Right lobe of liver (tissue), 4 donors: ENCODE measurements at regions not wholly inside any gene's neighbourhood (a gene's known extent, or its start where the extent isn't known, plus 50 kb on each side); places are given as distances from the start of the nearest gene placed in this dataset.
A peak's percentile ranks its signal among the peaks of the same experiment; 100 is the strongest.

ENCODE experiments used
- POLR2A ChIP-seq: fragments of 450-650 bp; IDR thresholded peaks from one replicate; pipeline ENCODE4 v1.6.1; 2017; ENCODE audit warnings: antibody characterized with exemption, mild to moderate bottlenecking
- TF ChIP-seq, protein P1 (sequence below), 4 donors: fragments of 200-600 bp in 3 of 4; fragments of 450-650 bp in 1 of 4; IDR thresholded peaks; one replicate each; pipeline versions ENCODE4 v1.5.1 to v1.8.0; 2016 to 2022; ENCODE audit warnings: antibody characterized with exemption in 4 of 4, mild to moderate bottlenecking in 2 of 4
- donor health status: DM: no; HTN: no; CAD: no.
- donor health status: DM: no; HTN: no; CAD: no.
- donor health status: DM: no; HTN: yes; CAD: no.

DNA sequence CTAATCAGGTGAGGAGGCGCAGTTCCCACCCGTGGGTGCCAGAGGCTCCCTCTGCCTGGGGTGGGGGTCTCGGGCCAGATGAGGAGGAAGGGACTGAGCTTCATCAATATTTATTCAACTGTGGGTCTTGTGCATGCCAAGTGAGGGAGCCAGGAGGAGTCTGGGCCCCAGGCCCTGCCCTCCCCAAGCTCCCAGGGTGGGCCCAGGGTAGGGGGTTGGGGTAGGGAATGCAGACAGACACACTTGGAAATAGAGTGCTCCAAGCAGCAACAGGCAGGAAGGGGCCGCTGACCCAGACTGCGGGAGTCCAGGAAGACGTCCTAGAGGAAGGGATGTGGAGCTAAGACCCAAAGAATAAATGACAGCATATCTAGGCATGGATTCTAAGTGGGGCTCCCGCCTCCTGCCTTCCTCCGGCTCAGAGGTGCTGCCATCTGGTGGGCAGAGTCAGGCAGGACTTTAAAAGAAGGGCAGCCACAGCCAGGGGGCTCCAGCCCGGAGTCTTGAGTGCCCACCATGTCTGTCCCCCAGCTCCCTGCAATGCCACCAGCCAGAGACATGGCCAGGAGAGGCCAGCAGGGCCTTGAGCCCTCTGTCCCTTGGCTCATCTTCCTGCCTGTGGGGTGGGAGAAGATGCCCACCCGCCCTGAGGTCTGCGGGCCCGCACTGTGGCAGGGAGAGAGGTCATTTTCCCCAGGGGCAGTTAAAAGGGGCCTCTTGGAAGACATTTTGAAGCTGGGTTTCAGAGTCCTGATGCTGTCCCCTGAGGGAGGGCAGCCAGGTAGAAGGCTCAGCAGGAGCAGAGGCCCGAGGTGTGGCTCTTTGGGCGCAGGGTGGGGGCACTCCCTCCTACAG is 70.1 kb downstream of the PHETA1 start:
- no peak for TF ChIP-seq POLR2A
- TF ChIP-seq, protein P1, sequence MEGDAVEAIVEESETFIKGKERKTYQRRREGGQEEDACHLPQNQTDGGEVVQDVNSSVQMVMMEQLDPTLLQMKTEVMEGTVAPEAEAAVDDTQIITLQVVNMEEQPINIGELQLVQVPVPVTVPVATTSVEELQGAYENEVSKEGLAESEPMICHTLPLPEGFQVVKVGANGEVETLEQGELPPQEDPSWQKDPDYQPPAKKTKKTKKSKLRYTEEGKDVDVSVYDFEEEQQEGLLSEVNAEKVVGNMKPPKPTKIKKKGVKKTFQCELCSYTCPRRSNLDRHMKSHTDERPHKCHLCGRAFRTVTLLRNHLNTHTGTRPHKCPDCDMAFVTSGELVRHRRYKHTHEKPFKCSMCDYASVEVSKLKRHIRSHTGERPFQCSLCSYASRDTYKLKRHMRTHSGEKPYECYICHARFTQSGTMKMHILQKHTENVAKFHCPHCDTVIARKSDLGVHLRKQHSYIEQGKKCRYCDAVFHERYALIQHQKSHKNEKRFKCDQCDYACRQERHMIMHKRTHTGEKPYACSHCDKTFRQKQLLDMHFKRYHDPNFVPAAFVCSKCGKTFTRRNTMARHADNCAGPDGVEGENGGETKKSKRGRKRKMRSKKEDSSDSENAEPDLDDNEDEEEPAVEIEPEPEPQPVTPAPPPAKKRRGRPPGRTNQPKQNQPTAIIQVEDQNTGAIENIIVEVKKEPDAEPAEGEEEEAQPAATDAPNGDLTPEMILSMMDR (IDR thresholded peaks at IDR 0.05), result peak; percentile 49 to 75 (median 68)
